MM.1S (cell line): ENCODE measurements at regions not wholly inside any gene's neighbourhood (a gene's known extent, or its start where the extent isn't known, plus 50 kb on each side); places are given as distances from the start of the nearest gene placed in this dataset.

Experiments
- EZH2 ChIP-seq: fragments of 300-600 bp; sonication (generic); optimal IDR thresholded peaks from 2 replicates; pipeline ENCODE3; 2017; ENCODE audit warnings: low read depth, mild to moderate bottlenecking, antibody characterized with exemption, low read length, mixed read lengths
- EZH2phosphoT487 ChIP-seq: fragments of 300-600 bp; sonication (generic); IDR thresholded peaks from 2 replicates; pipeline ENCODE4 v1.6.1; 2018; ENCODE audit warnings: antibody characterized with exemption, low read length
- TF ChIP-seq, protein P1 (sequence below): fragments of 300-600 bp; sonication (generic); IDR thresholded peaks from 2 replicates; pipeline ENCODE4 v1.5.1; 2016; ENCODE audit warnings: antibody characterized with exemption, low read length, mixed read lengths

DNA sequence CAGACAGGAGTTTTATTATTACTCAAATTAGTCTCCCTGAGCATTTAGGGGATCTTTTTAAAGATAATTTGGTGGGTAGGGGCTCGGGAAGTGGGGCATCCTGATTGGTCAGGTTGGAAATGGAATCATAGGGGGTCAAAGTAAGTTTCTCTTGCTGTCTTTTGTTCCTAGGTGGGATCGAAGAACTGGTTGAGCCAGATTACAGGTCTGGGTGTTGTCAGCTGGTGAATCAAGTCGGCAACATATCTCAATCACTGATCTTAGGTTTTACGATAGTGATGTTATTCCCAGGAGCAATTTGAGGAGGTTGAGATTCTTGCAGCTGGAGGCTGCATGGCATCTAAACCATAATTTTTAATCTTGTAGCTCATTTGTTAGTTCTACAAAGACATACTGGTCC lies 629.5 kb upstream of the AMOT start:
- TF ChIP-seq, protein P1, sequence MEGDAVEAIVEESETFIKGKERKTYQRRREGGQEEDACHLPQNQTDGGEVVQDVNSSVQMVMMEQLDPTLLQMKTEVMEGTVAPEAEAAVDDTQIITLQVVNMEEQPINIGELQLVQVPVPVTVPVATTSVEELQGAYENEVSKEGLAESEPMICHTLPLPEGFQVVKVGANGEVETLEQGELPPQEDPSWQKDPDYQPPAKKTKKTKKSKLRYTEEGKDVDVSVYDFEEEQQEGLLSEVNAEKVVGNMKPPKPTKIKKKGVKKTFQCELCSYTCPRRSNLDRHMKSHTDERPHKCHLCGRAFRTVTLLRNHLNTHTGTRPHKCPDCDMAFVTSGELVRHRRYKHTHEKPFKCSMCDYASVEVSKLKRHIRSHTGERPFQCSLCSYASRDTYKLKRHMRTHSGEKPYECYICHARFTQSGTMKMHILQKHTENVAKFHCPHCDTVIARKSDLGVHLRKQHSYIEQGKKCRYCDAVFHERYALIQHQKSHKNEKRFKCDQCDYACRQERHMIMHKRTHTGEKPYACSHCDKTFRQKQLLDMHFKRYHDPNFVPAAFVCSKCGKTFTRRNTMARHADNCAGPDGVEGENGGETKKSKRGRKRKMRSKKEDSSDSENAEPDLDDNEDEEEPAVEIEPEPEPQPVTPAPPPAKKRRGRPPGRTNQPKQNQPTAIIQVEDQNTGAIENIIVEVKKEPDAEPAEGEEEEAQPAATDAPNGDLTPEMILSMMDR: no peak
- TF ChIP-seq EZH2: no peak
- TF ChIP-seq EZH2phosphoT487: no peak
